ENCODE measurements at regions not wholly inside any gene's neighbourhood (a gene's known extent, or its start where the extent isn't known, plus 50 kb on each side); places are given as distances from the start of the nearest gene placed in this dataset.

DNA sequence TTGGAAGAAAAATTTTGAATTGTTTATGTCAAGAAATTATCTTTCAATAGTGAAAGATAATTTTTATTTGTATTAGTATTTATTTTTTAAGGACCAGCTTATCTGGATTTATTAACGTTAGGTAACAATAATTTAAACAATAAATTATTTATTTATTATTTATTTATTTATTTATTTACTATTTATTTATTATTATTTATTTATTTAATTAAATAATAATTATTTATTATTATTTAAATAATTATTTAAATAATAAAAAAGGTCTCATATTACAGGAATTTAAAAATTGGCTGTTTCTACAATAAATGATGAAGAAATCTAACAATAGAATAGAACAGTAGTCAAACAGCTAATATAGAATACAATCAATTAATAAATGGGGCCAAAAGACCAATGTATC, 618.7 kb upstream of the BRINP3 start:
- TF ChIP-seq, protein P1, sequence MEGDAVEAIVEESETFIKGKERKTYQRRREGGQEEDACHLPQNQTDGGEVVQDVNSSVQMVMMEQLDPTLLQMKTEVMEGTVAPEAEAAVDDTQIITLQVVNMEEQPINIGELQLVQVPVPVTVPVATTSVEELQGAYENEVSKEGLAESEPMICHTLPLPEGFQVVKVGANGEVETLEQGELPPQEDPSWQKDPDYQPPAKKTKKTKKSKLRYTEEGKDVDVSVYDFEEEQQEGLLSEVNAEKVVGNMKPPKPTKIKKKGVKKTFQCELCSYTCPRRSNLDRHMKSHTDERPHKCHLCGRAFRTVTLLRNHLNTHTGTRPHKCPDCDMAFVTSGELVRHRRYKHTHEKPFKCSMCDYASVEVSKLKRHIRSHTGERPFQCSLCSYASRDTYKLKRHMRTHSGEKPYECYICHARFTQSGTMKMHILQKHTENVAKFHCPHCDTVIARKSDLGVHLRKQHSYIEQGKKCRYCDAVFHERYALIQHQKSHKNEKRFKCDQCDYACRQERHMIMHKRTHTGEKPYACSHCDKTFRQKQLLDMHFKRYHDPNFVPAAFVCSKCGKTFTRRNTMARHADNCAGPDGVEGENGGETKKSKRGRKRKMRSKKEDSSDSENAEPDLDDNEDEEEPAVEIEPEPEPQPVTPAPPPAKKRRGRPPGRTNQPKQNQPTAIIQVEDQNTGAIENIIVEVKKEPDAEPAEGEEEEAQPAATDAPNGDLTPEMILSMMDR (IDR thresholded peaks at IDR 0.05; ENCODE audit: low read depth, low read length), result no peak
- no peak for TF ChIP-seq EZH2phosphoT487 (IDR thresholded peaks at IDR 0.05; ENCODE audit: low read depth)
